Body of pancreas (tissue), 4 donors: ENCODE measurements at regions not wholly inside any gene's neighbourhood (a gene's known extent, or its start where the extent isn't known, plus 50 kb on each side); places are given as distances from the start of the nearest gene placed in this dataset.

ENCODE experiments used
- ATAC-seq: fragments of 150-250 bp; one replicate; pipeline ENCODE4 v1.9.1; 2016
- DNase-seq, 4 donors: peaks; one replicate each; pipeline ENCODE4 v3.0.0-alpha.2; 2019
- H3K27ac ChIP-seq, 4 donors: fragments of 200-600 bp; sonication (generic); 1 replicate in 3 of 4; 2 replicates in 1 of 4; pipeline versions ENCODE4 v1.5.1 to v1.6.1; 2016 to 2019; ENCODE audit warnings: mild to moderate bottlenecking in 1 of 4, mixed read lengths in 1 of 4, moderate library complexity in 1 of 4
- H3K27me3 ChIP-seq, 2 donors: fragments of 200-600 bp; sonication (generic); one replicate each; pipeline ENCODE4 v1.6.0; 2016; ENCODE audit warnings: mild to moderate bottlenecking in 1 of 2
- H3K36me3 ChIP-seq, 2 donors: fragments of 200-600 bp; sonication (generic); replicated peaks in 1 of 2; 2 replicates each; pipeline ENCODE4 v1.5.1; 2016; ENCODE audit warnings: low read depth in 2 of 2; ENCODE audit not compliant: insufficient read depth in 1 of 2
- H3K4me1 ChIP-seq: fragments of 200-600 bp; sonication (generic); one replicate; pipeline ENCODE4 v1.6.0; 2016
- H3K4me3 ChIP-seq, 2 donors: fragments of 200-600 bp; sonication (generic); 1 replicate in 1 of 2; 2 replicates in 1 of 2; pipeline ENCODE4 v1.5.1; 2016 to 2019
- H3K9me3 ChIP-seq, 3 donors: fragments of 200-600 bp; sonication (generic); 1 replicate in 2 of 3; 2 replicates in 1 of 3; pipeline ENCODE4 v1.5.1; 2016
- CTCF ChIP-seq, 7 experiments: fragments of 450-650 bp in 4 of 7; fragments of 200-600 bp in 3 of 7; sonication (generic) in 3 of 7; IDR thresholded peaks; one replicate each; pipeline ENCODE4 v1.5.1; 2016 to 2019; ENCODE audit warnings: antibody characterized with exemption in 7 of 7
- POLR2A ChIP-seq, 3 donors: fragments of 450-650 bp; IDR thresholded peaks; one replicate each; pipeline ENCODE4 v1.6.1; 2016; ENCODE audit warnings: antibody characterized with exemption in 3 of 3, mild to moderate bottlenecking in 2 of 3
- WGBS, 2 donors: methylation state at CpG; one replicate each; pipeline ENCODE4 v1.1.5; 2017; 5-methylcytosine and 5-hydroxymethylcytosine counted together
- intact Hi-C: fragments of 100-400 bp; cut with DNase I; formaldehyde crosslinking; loops from one replicate; pipeline ENCODE4 v1.15.1; 2023

DNA sequence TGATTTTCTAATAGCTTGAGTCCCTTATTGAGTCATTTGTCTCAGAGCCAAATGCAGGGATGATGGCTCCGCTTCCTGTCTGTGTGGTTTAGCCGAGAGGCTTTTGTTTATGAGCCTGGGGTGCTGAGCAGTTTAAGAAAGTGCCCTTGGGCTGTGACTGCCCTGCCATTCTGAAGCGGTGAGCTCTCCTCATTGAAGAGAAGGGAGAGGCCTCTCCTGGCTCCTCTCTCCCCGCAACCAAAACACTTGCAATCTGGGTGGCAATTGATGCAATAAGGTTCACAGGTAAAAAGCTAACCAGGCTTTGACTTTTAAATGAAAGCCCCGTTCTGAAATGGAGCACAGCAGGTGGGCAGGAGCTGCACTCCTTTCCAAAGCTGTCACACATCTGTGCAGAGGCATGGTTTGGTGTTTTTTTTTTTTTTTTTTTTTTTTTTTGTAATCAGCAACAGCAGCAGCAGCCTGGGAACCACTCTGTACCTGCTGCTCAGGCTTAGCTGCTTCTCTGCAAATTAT lies 403.7 kb downstream of the SIPA1L2 start:
- WGBS, 2 donors: 41 to 58% methylated on average over 5 of the region's 5 CpGs
- H3K9me3 ChIP-seq: no peaks in the 10 kb centered on the region
- intact Hi-C loops: no loop called here
- no peaks in the 10 kb centered on the region for H3K4me1 ChIP-seq
- no peak overlapping the region for H3K27ac ChIP-seq
- no peaks in the 10 kb centered on the region for H3K36me3 ChIP-seq
- H3K27me3 ChIP-seq: no peaks in the 10 kb centered on the region
- DNase-seq: no peak
- no peak for ATAC-seq
- no peak for TF ChIP-seq CTCF (IDR thresholded peaks at IDR 0.05)
- H3K4me3 ChIP-seq: no peak overlapping the region

GRCh38 chr1:232225336-232226131 lies 404.4 kb downstream of the SIPA1L2 start:
- no peaks in the 10 kb centered on the region for H3K27me3 ChIP-seq
- intact Hi-C loops: no loop called here
- DNase-seq: no peak
- H3K36me3 ChIP-seq: no peaks in the 10 kb centered on the region
- TF ChIP-seq CTCF (IDR thresholded peaks at IDR 0.05) (no peak), POLR2A (IDR thresholded peaks at IDR 0.05) (no peak)
- H3K4me3 ChIP-seq: no peak overlapping the region
- no peak for ATAC-seq
- WGBS, 2 donors: 54 to 63% methylated on average over 13 of the region's 13 CpGs
- H3K27ac ChIP-seq: no peak overlapping the region
- no peaks in the 10 kb centered on the region for H3K4me1 ChIP-seq
- no peaks in the 10 kb centered on the region for H3K9me3 ChIP-seq

- intact Hi-C loops: no loop called here
- ATAC-seq (no peak), DNase-seq (no peak)
- TF ChIP-seq CTCF (IDR thresholded peaks at IDR 0.05): no peak
- no peak for TF ChIP-seq POLR2A (IDR thresholded peaks at IDR 0.05)
- no peaks in the 10 kb centered on the region for H3K36me3 ChIP-seq
- no peaks in the 10 kb centered on the region for H3K9me3 ChIP-seq
- H3K4me1 ChIP-seq: no peaks in the 10 kb centered on the region
- no peak overlapping the region for H3K27ac ChIP-seq
- H3K27me3 ChIP-seq: no peaks in the 10 kb centered on the region
- WGBS, 2 donors: 88 to 93% methylated on average over 7 of the region's 7 CpGs
- no peak overlapping the region for H3K4me3 ChIP-seq
These were observed 406.0 kb downstream of the SIPA1L2 start for GRCh38 chr1:232223887-232224286.

- intact Hi-C loops: no loop called here
- TF ChIP-seq CTCF (IDR thresholded peaks at IDR 0.05): no peak
- H3K9me3 ChIP-seq: no peaks in the 10 kb centered on the region
- H3K4me3 ChIP-seq: no peak overlapping the region
- no peaks in the 10 kb centered on the region for H3K36me3 ChIP-seq
- ATAC-seq (no peak), DNase-seq (no peak)
- H3K4me1 ChIP-seq: no peaks in the 10 kb centered on the region
- no peak overlapping the region for H3K27ac ChIP-seq
- no peaks in the 10 kb centered on the region for H3K27me3 ChIP-seq
- WGBS, 2 donors: 97 to 98% methylated on average over 2 of the region's 2 CpGs
These were observed 406.7 kb downstream of the SIPA1L2 start for GRCh38 chr1:232223183-232223708.

DNA sequence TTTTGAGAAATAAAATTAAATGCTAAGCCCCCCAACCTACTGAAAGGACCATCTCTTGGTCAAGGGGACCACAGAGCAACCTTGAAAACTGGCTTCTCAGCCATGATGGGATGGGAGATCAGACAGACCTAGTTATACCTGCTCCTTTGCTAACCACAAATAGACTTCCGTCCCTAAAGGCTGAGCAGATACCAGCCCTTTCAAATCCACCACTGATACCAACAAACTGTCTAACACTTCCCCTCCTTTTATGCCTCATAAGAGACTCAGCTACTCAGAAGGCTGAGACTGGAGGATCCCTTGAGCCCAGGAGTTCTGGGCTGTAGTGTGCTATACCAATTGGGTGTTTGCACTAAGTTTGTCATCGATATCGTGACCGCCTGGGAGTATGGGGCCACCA lies 407.3 kb downstream of the SIPA1L2 start:
- intact Hi-C loops: no loop called here
- no peaks in the 10 kb centered on the region for H3K4me1 ChIP-seq
- WGBS, 2 donors: 92 to 93% methylated on average over 4 of the region's 4 CpGs

More for the DNA sequence above, 407.3 kb downstream of the SIPA1L2 start:
- Histone ChIP-seq H3K36me3 (no peaks in the 10 kb centered on the region), H3K27ac (no peak overlapping the region), H3K9me3 (no peaks in the 10 kb centered on the region), H3K27me3 (no peaks in the 10 kb centered on the region), H3K4me3 (no peak overlapping the region)
- ATAC-seq (no peak), DNase-seq (no peak)
- TF ChIP-seq POLR2A (IDR thresholded peaks at IDR 0.05) (no peak), CTCF (IDR thresholded peaks at IDR 0.05) (no peak)
